DMS53 treated with DMSO at 0.1 percent for 48 hours (cell line): ENCODE measurements at regions not wholly inside any gene's neighbourhood (a gene's known extent, or its start where the extent isn't known, plus 50 kb on each side); places are given as distances from the start of the nearest gene placed in this dataset.
"Not testable (repeated sequence)": the region's sequence is repeated elsewhere in the genome, so short reads cannot be mapped to it uniquely, and the experiment has no call there.

Experiments
- DNase-seq: peaks from one replicate; lab custom pipeline; 2025; ENCODE audit not compliant: unreplicated experiment; lab: John Stamatoyannopoulos, UW

DNA sequence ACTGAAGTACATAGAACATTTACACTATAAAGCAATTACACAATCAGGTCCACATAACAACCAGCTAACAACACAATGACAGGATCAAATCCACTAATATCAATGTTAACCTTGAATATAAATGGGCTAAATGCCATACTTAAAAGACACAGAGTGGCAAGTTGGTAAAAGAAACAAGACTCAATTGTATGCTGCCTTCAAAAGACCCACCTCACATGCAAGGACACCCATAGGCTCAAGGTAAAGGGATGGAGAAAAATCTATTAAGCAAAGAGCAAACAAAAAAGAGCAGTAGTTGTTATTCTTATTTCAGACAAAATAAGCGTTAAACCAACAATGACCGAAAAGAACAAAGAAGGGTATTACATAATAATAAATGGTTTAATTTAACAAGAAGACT lies 183.3 kb downstream of the PYDC2 start:
- no peak for DNase-seq

DNA sequence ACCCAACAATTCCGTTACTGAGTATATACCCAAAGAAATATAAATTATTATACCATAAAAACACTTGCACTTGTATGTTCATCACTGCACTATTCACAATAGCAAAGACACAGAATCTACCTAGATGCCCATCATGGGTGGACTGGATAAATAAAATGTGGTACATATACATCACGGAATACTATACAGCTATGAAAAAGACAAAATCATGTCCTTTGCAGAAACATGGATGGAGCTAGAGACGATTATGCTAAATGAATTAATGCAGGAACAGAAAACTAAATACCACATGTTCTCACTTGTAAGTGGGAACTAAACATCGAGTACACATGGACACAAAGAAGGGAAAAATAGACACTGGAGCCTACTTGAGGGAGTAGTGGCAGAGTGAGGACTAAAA lies 185.3 kb downstream of the PYDC2 start:
- DNase-seq: no peak

DNA sequence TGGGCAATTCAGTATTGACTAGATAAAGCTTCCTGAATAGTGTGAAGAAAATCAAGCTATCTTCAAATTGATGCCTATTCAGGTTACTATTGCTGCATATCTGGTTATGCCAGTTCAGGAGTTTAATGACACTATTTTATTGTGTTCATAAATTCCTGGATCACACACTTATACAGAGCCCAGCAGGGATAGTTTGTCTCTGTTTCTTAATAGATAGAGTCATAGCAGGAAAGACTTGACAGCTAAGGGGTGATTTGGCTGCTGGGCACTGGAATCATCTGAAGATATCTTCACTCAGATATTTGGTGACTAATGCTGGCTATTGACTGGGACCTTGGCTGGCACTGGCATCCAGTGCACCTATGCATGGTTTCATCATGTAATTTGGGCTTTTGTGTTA lies 187.8 kb downstream of the PYDC2 start:
- DNase-seq: no peak

DNA sequence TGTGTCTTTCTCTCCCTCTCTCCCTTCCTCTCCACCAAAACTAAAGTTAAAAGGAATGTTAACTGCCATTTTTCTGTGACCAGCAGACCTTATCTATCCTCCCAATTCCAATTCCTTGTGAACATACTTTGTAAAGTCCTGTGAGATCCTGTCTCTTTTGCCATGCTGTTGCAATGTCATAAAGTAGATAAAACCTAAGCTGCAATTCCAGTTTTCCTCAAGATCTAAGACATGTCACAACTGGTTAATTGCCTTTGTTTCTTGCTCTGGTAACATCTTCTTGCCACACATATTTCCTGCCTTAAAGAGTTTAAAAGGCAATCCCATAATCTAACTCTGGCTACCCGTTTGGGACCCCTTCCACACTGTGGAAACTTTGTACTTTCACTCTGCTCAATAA lies 188.7 kb downstream of the PYDC2 start:
- no peak for DNase-seq

DNA sequence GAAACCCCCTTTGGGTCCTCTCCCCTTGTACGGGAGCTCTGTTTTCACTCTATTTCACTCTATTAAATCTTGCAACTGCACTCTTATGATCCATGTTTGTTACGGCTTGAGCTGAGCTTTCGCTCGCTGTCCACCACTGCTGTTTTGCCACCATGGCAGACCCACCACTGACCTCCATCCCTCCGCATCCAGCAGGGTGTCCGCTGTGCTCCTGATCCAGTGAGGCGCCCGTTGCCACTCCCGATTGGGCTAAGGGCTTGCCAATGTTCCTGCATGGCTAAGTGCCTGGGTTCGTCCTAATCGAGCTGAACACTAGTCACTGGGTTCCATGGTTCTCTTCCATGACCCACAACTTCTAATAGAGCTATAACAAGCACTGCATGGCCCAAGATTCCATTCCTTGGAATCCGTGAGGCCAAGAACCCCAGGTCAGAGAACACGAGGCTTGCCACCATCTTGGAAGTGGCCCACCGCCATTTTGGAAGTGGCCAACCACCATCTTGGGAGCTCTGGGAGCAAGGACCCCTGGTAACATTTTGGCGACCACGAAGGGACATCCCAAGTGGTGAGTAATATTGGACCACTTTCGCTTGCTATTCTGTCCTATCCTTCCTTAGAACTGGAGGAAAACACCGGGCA lies 197.9 kb downstream of the PYDC2 start:
- not testable (repeated sequence) for DNase-seq

DNA sequence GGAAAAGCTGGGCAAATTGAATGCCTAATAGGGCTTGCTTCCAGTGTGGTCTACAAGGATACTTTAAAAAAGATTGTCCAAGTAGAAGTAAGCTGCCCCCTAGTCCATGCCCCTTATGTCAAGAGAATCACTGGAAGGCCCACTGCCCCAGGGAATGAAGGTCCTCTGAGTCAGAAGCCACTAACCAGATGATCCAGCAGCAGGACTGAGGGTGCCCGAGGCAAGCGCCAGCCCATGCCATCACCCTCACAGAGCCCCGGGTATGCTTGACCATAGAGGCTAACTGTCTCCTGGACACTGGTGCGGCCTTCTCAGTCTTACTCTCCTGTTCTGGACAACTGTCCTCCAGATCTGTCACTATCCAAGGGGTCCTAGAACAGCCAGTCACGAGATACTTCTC lies 201.2 kb downstream of the PYDC2 start:
- not testable (repeated sequence) for DNase-seq

DNA sequence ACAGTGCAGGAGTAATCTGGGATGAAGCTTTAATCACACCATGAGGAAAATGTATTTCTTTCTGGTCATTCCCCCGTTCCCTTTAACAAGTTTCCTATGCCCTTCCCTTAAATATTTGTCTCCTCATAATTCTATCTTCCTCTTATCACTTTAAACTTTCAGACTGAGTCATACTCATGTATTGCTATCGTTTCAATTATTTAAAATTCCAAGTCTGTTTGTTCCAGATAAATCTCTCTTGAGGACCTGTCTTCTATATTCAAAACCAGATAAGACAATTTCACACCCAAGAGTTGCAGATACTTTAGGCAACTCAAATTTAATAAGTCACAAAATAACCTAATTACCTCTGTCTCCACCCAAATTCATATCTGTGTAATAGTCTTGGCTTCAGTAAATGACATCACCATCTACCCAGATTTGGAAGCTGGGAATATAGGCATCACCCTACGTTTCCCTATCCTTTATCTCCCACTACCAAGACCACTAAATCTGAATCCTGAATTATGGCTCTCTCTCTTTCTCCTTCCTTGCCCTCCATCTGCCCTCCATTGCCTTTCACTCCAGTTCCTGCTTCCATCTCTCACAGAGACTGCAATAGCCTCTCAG lies 220.1 kb downstream of the PYDC2 start:
- DNase-seq: no peak

DNA sequence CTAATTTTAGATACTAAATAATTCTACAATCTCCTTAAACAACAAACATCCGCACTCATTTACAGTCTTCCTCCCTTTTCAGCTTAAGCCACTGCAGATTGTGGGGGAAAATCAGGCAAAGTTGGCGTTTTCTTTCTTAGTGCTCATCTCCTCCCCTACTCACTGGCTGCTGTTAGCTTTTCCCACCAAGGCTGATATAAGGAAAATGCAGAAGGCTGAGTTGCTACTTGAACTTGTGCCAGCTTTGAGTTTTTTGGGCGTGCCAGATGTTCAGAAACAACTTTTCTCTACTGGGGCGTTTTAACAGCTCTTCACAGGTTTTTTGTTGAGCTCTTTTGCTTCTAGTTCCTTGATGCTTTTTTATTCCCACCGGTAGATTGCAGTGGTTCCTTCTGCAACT lies 222.0 kb downstream of the PYDC2 start:
- no peak for DNase-seq

DNA sequence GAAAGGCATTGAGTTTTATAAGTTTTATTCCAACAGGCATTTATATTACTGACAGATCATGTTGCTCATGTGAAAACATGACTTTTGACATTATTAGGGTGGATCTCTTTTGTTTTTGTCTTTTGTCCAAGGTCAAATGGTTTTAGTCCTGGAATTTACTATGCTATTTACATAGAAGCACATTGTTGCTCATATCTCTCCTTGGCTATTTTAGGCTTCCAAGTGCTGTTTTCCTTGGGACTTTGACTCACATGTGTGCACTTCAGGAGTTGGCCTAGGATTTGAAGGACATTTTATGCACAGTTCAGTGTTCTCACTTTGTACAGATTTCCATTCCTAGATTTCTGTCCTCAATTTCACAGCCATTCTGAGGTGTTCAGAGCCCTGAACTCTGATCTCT lies 225.7 kb downstream of the PYDC2 start:
- DNase-seq: no peak

DNA sequence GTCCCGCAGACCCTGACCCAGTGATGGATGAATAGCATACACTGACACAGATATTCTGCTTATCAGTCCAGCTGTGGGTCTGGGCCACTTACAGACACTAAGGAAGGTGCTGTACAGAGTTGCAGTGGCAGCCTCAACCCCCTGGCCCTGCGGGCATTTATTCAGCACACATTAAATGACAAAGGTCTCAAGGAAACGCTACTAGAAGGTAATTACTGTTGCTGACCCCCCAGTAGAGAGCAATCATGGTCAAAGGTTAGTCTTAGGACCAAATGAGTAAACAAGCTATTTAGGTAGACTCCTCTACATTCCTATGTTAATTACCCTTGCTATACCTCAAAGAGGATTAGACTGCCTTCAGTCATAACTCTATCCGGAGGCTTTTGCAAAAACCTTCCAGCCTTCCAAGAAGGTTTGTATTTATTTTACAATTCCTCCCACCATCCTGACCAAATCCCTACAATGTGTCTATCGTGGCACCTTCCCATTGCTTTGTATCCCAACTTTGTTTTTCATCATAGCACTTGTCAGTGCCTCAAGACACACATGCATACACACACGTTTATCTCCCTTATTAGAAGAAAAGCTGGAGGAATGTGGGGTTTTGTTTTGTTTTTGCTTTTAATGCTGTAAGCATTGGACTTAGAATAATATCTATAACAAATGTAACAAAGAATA lies 227.9 kb downstream of the PYDC2 start:
- DNase-seq: no peak

DNA sequence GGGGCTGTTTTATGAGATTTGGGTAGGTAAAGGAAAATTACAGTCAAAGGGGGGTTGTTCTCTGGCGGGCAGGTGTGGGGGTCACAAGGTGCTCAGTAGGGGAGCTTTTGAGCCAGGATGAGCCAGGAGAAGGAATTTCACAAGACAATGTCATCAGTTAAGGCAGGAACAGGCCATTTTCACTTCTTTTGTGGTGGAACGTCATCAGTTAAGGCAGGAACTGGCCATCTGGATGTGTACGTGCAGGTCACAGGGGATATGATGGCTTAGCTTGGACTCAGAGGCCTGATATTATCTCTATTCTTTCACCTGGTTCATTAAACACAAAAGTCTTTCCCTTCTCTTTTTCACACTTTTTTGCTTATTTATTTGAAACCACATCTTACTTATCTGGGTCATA lies 230.2 kb downstream of the PYDC2 start:
- not testable (repeated sequence) for DNase-seq

DNA sequence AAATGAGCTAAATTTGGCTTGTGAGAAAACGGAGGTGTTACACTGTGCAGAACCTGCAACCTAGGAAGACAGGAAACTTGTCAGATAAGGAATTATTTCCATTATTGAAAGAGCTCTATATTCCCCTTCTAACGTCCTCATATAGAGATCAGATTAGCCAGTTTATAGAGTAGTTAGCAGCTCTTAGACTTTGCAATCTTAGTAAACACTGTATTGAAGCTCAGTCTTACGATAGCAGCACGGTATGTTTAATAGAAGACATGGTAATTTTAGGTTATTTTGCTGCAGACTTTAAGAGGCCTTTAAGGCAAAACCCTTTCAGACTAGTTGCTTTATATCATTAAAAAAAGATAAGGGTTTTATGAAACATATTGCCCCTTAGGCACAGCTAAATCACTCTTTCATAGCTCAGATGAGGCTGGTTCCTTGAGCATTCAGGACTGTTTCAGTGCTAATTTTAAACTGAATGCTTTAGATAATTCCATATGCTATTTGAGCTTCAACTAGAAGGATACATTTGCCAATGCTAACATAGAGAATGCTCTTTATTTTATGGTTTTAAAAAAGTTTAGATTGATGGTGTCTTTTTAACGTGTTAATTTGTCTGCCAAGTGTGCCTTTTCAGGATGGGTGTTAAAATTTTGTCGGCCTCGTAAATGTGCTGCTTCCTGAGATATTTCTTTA lies 234.3 kb downstream of the PYDC2 start:
- no peak for DNase-seq

DNA sequence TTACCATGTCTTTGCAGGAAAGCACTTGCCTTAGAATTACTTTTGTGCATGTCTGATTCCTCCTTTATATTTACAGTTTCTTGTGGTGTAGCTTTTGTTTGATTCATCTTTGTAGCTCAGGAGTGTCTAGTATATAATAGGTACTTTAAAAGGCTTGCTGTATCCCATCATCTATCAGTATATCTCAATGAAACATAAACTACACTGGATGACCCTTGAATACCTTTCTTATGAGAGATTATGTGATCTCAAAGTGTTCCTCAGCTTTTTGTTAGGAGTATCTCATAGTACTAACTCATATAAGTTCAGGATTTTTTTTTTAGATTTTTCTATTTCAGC lies 234.8 kb downstream of the PYDC2 start:
- no peak for DNase-seq

DNA sequence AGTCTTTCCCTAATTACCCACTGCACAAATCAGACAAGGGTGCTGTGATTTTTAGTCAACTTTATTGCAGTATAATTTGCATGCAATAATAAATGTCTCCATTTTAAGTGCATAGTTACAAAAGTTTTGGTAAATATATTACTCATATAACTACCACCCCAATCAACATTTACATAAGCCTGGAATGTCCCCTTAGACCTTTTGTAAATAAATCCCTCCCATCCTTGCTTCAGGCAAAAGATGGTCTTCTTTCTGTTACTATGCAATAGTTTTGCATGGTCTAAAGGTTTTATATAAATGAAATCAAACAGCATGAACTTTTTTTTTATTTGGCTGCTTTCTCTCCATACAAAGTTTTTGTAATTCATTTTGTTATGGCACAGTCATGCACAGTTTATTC lies 235.4 kb downstream of the PYDC2 start:
- no peak for DNase-seq

DNA sequence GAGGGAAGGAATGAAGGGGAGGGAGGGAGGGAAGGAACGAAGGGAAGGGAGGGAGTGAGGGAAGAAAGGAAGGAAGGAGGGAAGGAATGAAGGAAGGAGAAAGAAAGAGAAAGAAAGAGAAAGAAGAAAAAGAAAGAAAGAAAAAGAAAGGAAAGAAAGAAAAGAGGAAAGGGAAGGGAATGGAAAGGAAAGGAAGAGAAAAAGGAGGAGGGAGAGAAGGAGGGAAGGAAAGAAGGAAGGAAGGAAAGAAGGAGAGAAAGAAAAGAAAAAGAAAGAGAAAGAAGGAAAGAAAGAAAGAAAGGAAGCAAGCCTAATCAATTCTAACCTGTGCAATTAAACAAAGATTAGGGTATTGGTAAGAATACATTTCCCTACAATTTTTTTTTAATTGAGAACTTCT lies 238.6 kb downstream of the PYDC2 start:
- no peak for DNase-seq

DNA sequence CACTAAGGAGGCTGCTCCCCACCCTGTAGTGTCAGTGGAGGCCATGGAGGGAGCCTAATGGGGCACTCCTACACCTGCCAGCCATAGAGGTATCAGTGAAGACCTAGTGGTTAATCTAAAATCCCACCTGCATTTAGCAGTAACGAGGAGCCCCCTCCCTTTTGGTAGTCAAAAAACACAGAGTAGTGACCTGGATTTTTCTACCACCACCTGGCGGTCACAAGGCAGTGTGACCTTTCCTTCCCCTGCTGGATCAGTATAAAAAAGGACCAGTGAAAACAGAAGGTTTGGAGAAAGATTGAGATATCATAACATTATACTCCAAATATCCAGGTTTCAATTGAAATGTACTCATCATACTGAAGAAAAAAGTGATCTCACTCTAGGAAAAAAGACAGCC lies 241.2 kb downstream of the PYDC2 start:
- DNase-seq: no peak

DNA sequence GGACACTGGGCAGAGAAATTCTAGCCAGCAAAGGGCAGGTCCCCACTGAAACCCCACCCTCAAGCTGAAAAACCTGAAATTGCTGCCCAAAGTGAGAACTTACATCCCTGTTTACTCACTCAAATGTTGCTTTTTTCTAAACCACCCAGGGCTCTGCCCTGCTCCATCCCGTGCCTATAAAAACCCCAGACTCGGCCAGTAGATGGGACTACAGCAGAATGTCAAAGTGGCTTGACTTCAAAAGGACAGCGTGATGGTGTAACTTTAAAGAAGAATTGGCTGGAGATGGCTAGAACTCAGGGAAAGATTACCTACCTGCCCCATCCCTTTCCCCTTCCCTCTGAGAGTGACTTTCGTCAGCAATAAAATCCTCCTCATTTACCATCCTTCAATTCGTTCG lies 246.9 kb downstream of the PYDC2 start:
- no peak for DNase-seq

DNA sequence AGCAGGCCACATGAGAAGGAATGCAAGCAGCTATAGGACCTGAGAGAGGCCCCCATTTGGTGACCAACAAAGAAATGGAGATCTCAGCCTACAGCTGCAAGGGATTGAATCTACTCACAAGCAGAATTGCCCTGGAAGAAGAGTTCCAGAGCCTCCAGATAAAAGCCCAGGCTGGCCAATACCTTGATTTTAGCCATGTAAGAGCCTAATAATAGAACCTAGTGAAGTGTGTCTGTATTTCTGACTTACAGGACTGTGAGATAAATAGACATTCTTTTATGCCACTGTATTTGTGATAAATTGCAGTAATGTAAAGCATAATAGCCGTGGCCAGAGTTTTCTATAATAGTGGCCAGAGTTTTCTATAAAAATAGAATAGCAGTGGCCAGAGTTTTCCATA lies 254.6 kb downstream of the PYDC2 start:
- no peak for DNase-seq

DNA sequence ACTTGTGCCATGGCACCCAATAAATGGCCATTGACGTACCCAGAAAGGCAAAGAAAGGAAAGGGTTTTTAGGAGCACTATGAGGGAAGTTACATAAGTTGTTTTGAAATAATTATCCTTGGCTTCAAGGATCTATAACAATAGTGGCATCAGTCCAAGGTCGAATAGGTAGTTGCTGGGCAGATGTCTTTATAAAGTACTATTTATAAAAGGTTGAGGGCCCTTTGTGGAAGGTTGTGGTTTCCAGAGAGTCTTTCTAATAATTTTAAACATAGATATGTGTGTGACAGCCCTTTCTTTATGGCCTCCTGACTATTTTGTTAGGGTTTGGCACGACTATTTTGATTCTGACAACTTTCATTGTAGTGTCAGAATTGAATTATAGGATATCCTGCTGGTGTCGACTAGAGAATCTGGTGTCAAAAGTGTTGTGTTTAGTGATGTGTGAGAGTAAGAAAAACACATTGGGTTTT lies 260.5 kb downstream of the PYDC2 start:
- DNase-seq: no peak

DNA sequence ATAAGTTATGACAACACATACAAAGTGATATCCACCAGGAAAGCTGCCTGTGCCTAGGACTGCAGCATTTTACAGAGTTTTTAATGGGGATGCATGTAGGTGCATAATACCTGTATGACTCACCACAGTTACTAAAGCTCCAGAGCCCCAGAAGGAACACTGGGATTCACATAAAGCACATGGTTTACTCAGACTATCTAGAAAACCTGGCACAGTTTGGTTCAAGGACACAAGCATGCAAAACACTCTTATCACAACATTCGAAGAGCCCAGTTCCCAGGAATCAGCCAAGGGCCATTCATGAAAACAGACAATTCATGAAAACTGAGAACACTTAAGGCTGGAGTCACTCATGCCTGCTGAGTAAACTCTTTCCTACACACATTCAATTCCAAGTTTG lies 261.0 kb downstream of the PYDC2 start:
- DNase-seq: peak; percentile 2

DNA sequence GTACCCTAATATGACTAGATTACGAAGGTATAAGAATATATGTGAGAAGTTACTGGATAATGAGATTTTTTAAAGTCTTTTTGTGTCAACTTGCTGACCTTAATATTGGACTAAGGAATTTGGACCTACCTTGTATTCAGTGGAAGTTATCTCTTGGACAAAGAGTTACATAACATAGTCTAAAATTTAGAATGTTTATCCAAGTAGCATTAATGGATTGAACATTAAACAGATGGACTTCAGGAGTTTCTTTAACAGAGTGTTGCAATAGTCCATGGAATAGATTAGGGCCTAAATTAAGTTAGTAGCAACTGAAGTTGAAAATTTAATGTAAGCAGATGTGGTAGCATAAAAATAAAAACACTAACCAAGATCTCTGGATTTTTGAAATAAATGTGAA lies 266.4 kb downstream of the PYDC2 start:
- no peak for DNase-seq

DNA sequence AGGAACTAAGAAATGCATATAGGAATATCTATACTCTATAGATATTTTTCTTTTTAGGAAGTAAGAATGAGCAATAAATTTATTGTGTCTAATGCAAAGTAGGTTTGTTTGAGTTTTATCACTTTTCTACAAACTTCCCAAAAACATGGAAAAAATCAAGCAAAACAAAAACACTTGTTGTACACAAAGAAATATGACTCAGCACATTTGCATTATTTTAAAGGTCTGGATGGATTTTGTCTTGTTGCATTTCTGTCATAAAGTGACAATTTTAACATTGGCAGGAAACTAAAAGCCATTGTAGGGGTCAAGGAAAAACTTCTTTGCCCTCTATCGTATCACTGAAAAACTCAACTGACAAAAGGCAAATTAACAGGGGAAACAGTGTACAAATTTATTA lies 267.2 kb downstream of the PYDC2 start:
- no peak for DNase-seq
